NB4 (cell line): ENCODE measurements at regions not wholly inside any gene's neighbourhood (a gene's known extent, or its start where the extent isn't known, plus 50 kb on each side); places are given as distances from the start of the nearest gene placed in this dataset.

Experiments used
- MYC ChIP-seq: IDR thresholded peaks from 2 replicates; pipeline ENCODE4 v1.6.1; 2011; ENCODE audit warnings: low read depth, low read length
- POLR2A ChIP-seq: IDR thresholded peaks from 2 replicates; pipeline ENCODE4 v1.6.1; 2011; ENCODE audit warnings: mild to moderate bottlenecking; ENCODE audit not compliant: insufficient read length; ENCODE audit errors: extremely low read depth
- TF ChIP-seq, protein P1 (sequence below): IDR thresholded peaks from one replicate; pipeline ENCODE4 v1.5.1; 2012; ENCODE audit warnings: low read depth, low read length
- TF ChIP-seq, protein P2 (sequence below): IDR thresholded peaks from 2 replicates; pipeline ENCODE4 v1.6.1; 2011; ENCODE audit warnings: low read depth, low read length

DNA sequence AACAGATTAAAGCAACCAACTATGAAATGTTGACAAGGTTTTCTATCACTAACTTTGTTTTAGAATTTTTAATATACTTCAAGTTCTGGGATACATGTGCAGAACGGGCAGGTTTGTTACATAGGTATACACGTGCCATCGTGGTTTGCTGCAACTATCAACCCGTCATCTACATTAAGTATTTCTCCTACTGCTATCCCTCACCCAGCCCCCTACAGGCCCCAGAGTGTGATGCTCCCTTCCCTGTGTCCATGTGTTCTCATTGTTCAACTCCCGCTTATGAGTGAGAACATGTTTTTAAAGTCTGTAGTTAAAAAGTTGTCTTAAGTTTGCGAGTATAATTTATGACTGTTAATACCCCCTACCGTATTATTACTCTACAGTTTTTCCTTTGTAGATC is 844.3 kb upstream of the MANEA start:
- no peak for TF ChIP-seq POLR2A
- TF ChIP-seq, protein P1, sequence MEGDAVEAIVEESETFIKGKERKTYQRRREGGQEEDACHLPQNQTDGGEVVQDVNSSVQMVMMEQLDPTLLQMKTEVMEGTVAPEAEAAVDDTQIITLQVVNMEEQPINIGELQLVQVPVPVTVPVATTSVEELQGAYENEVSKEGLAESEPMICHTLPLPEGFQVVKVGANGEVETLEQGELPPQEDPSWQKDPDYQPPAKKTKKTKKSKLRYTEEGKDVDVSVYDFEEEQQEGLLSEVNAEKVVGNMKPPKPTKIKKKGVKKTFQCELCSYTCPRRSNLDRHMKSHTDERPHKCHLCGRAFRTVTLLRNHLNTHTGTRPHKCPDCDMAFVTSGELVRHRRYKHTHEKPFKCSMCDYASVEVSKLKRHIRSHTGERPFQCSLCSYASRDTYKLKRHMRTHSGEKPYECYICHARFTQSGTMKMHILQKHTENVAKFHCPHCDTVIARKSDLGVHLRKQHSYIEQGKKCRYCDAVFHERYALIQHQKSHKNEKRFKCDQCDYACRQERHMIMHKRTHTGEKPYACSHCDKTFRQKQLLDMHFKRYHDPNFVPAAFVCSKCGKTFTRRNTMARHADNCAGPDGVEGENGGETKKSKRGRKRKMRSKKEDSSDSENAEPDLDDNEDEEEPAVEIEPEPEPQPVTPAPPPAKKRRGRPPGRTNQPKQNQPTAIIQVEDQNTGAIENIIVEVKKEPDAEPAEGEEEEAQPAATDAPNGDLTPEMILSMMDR, result no peak
- no peak for TF ChIP-seq MYC
- TF ChIP-seq, protein P2, sequence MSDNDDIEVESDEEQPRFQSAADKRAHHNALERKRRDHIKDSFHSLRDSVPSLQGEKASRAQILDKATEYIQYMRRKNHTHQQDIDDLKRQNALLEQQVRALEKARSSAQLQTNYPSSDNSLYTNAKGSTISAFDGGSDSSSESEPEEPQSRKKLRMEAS, result no peak
